Mucosa of descending colon (tissue), 3 donors: ENCODE measurements at regions not wholly inside any gene's neighbourhood (a gene's known extent, or its start where the extent isn't known, plus 50 kb on each side); places are given as distances from the start of the nearest gene placed in this dataset.
A peak's percentile ranks its signal among the peaks of the same experiment; 100 is the strongest.
"Not testable (repeated sequence)": the region's sequence is repeated elsewhere in the genome, so short reads cannot be mapped to it uniquely, and the experiment has no call there.

Source experiments
- ATAC-seq: fragments of 200-7000 bp; cut with Tn5 transposase; one replicate; pipeline ENCODE4 v1.9.1; 2020; ENCODE audit warnings: mild to moderate bottlenecking, moderate library complexity
- DNase-seq, 3 donors: peaks; one replicate each; pipeline ENCODE4 v3.0.0-alpha.2; 2020
- H3K36me3 ChIP-seq: fragments of 200-600 bp; one replicate; pipeline ENCODE4 v1.8.0; 2021; ENCODE audit warnings: low read depth, mild to moderate bottlenecking
- H3K4me1 ChIP-seq: fragments of 200-600 bp; one replicate; pipeline ENCODE4 v1.8.0; 2021; ENCODE audit warnings: low read depth, mild to moderate bottlenecking
- H3K4me3 ChIP-seq: fragments of 200-600 bp; one replicate; pipeline ENCODE4 v1.8.0; 2021; ENCODE audit warnings: mild to moderate bottlenecking
- H3K9me3 ChIP-seq: fragments of 200-600 bp; one replicate; pipeline ENCODE4 v1.8.0; 2021; ENCODE audit warnings: mild to moderate bottlenecking
- CTCF ChIP-seq: fragments of 200-600 bp; IDR thresholded peaks from one replicate; pipeline ENCODE4 v1.8.0; 2022; ENCODE audit warnings: antibody characterized with exemption, mild to moderate bottlenecking
- intact Hi-C, 2 donors: fragments of 100-400 bp; cut with DNase I in 1 of 2; cut with micrococcal nuclease in 1 of 2; formaldehyde crosslinking; loops; one replicate each; pipeline versions ENCODE4 v1.11.0 to v1.11.1; 2022; cut with DNase I, micrococcal nuclease
- donor health status: DM: no; HTN: no; CAD: no; lungs with moderate emphysema.
- donor health status: DM: no; HTN: no; CAD: no.
- donor health status: DM: no; HTN: yes; CAD: no.

- H3K9me3 ChIP-seq, H3K36me3 ChIP-seq, DNase-seq, H3K4me1 ChIP-seq, H3K4me3 ChIP-seq, ATAC-seq, intact Hi-C loops: not testable (repeated sequence)
Measured at GRCh38 chr12:9471501-9471900, 136.2 kb downstream of the KLRB1 start.

- H3K36me3 ChIP-seq, H3K4me3 ChIP-seq, intact Hi-C loops, H3K9me3 ChIP-seq, DNase-seq, H3K4me1 ChIP-seq, ATAC-seq: not testable (repeated sequence)
Measured at GRCh38 chr12:9470367-9470766, 137.3 kb downstream of the KLRB1 start.

- H3K9me3 ChIP-seq, ATAC-seq, DNase-seq, H3K4me3 ChIP-seq, intact Hi-C loops, H3K36me3 ChIP-seq, H3K4me1 ChIP-seq: not testable (repeated sequence)
Measured at GRCh38 chr12:9469956-9470355, 137.8 kb downstream of the KLRB1 start.

GRCh38 chr12:9469463-9469862 lies 138.3 kb downstream of the KLRB1 start:
- H3K36me3 ChIP-seq, H3K4me3 ChIP-seq, H3K4me1 ChIP-seq, H3K9me3 ChIP-seq, ATAC-seq, intact Hi-C loops, DNase-seq: not testable (repeated sequence)

- intact Hi-C loops, H3K4me1 ChIP-seq, H3K36me3 ChIP-seq, H3K4me3 ChIP-seq, H3K9me3 ChIP-seq: not testable (repeated sequence)
- ATAC-seq (peak; percentile 58), DNase-seq (peak in 2 of 3 donors; percentile 62 to 74)
Measured at GRCh38 chr12:9468998-9469397, 138.7 kb downstream of the KLRB1 start.

GRCh38 chr12:9468144-9468543 lies 139.6 kb downstream of the KLRB1 start:
- H3K4me3 ChIP-seq, H3K9me3 ChIP-seq, ATAC-seq, intact Hi-C loops, H3K4me1 ChIP-seq, H3K36me3 ChIP-seq, DNase-seq: not testable (repeated sequence)

GRCh38 chr12:9464408-9464807 lies 143.3 kb downstream of the KLRB1 start:
- ATAC-seq (no peak), DNase-seq (no peak)
- Histone ChIP-seq H3K36me3 (no peaks in the 10 kb centered on the region), H3K9me3 (no peaks in the 10 kb centered on the region), H3K4me1 (no peaks in the 10 kb centered on the region), H3K4me3 (no peak overlapping the region)
- intact Hi-C loops = no loop called here
- TF ChIP-seq CTCF = no peak

- ATAC-seq = peak; percentile 91
- H3K36me3 ChIP-seq, H3K4me3 ChIP-seq, H3K9me3 ChIP-seq, intact Hi-C loops, H3K4me1 ChIP-seq: not testable (repeated sequence)
- DNase-seq = peak in 2 of 3 donors; percentile 48 to 70
Measured at GRCh38 chr12:9455516-9455915, 152.2 kb downstream of the KLRB1 start.

GRCh38 chr12:9454021-9454420 lies 153.7 kb downstream of the KLRB1 start:
- intact Hi-C loops, H3K4me1 ChIP-seq, ATAC-seq, H3K4me3 ChIP-seq, H3K9me3 ChIP-seq, DNase-seq, H3K36me3 ChIP-seq: not testable (repeated sequence)

- ATAC-seq, H3K36me3 ChIP-seq, H3K4me3 ChIP-seq, H3K4me1 ChIP-seq, intact Hi-C loops, H3K9me3 ChIP-seq: not testable (repeated sequence)
- peak in 1 of 3 donors; percentile 45 for DNase-seq
Measured at GRCh38 chr12:9450127-9450567, 157.6 kb downstream of the KLRB1 start.

- H3K4me1 ChIP-seq, intact Hi-C loops, H3K36me3 ChIP-seq, H3K9me3 ChIP-seq, H3K4me3 ChIP-seq, ATAC-seq: not testable (repeated sequence)
- peak in 1 of 3 donors; percentile 18 for DNase-seq
Measured at GRCh38 chr12:9449657-9450126, 158.0 kb downstream of the KLRB1 start.
